A673 (cell line): ENCODE measurements at regions not wholly inside any gene's neighbourhood (a gene's known extent, or its start where the extent isn't known, plus 50 kb on each side); places are given as distances from the start of the nearest gene placed in this dataset.

Source experiments
- BruUV-seq: library from RNA; stranded (reverse); fragments of 400-500 nt; replicated peaks from 2 replicates; lab custom pipeline; 2021; lab: Mats Ljungman, UMichigan
- CTCF ChIA-PET: fragments of 300-600 bp; sonication (Branson Sonifier 250); formaldehyde crosslinking; loops from one replicate; lab custom pipeline; 2022; ENCODE audit warnings: antibody characterized with exemption; lab: Charles Lee
- POLR2A ChIA-PET: fragments of 300-600 bp; sonication (Branson Sonifier 250); formaldehyde crosslinking; loops from one replicate; lab custom pipeline; 2022; ENCODE audit warnings: antibody characterized with exemption; ENCODE audit not compliant: low non-redundant PET; lab: Charles Lee
- DNase-seq: peaks from one replicate; pipeline ENCODE4 v3.0.0-alpha.2; 2015; ENCODE audit warnings: low spot score
- H3K27ac ChIP-seq: fragments of 200-600 bp; sonication (generic); 2 replicates; pipeline ENCODE4 v1.5.1; 2016; ENCODE audit warnings: mixed run types, low read depth, mild to moderate bottlenecking, mixed read lengths, antibody characterized with exemption, low read length; ENCODE audit not compliant: poor library complexity, severe bottlenecking
- H3K27me3 ChIP-seq: fragments of 200-600 bp; sonication (generic); replicated peaks from 2 replicates; pipeline ENCODE4 v1.6.1; 2017; ENCODE audit warnings: mixed run types, low read depth, mild to moderate bottlenecking, mixed read lengths, antibody characterized with exemption, low read length; ENCODE audit not compliant: insufficient read depth, poor library complexity
- H3K36me3 ChIP-seq: fragments of 200-600 bp; sonication (generic); 2 replicates; pipeline ENCODE4 v1.6.1; 2016; ENCODE audit warnings: mixed run types, mild to moderate bottlenecking, mixed read lengths, antibody characterized with exemption, low read length; ENCODE audit not compliant: insufficient read depth, poor library complexity, severe bottlenecking
- H3K4me1 ChIP-seq: fragments of 200-600 bp; sonication (generic); 2 replicates; pipeline ENCODE4 v1.6.1; 2017; ENCODE audit warnings: mixed run types, mild to moderate bottlenecking, mixed read lengths, antibody characterized with exemption, low read length; ENCODE audit not compliant: insufficient read depth, poor library complexity, severe bottlenecking
- H3K4me3 ChIP-seq: fragments of 200-600 bp; sonication (generic); 2 replicates; pipeline ENCODE4 v1.5.1; 2016; ENCODE audit warnings: low read depth, mixed run types, mild to moderate bottlenecking, mixed read lengths, low read length; ENCODE audit not compliant: poor library complexity, severe bottlenecking
- H3K9me3 ChIP-seq: fragments of 200-600 bp; sonication (generic); 2 replicates; pipeline ENCODE4 v1.6.1; 2016; ENCODE audit warnings: mixed run types, low read depth, mild to moderate bottlenecking, mixed read lengths, antibody characterized with exemption, low read length; ENCODE audit not compliant: poor library complexity, severe bottlenecking
- CTCF ChIP-seq: fragments of 300-800, 200-600 bp; sonication (generic); conservative IDR thresholded peaks from 2 replicates; pipeline ENCODE4 v1.5.1; 2017; ENCODE audit warnings: low read depth, mild to moderate bottlenecking, antibody characterized with exemption, low read length, moderate library complexity, mixed read lengths
- EZH2 ChIP-seq: fragments of 200-600 bp; sonication (generic); IDR thresholded peaks from 2 replicates; pipeline ENCODE4 v1.6.1; 2017; ENCODE audit warnings: borderline replicate concordance, low read depth, mild to moderate bottlenecking, mixed read lengths, antibody characterized with exemption, low read length; ENCODE audit not compliant: poor library complexity, severe bottlenecking
- intact Hi-C: fragments of 100-400 bp; cut with micrococcal nuclease; formaldehyde crosslinking; loops from one replicate; pipeline ENCODE4 v1.10.0; 2022; ENCODE audit not compliant: unreplicated experiment

GRCh38 chr2:151042964-151043363 is 218.7 kb downstream of the RBM43 start:
- no TSS peak for BruUV-seq
- H3K36me3 ChIP-seq = no peaks in the 10 kb centered on the region
- H3K27ac ChIP-seq = no peak overlapping the region
- intact Hi-C loops = no loop called here
- ChIA-PET CTCF (no interaction called here), POLR2A (no interaction called here)
- no peaks in the 10 kb centered on the region for H3K27me3 ChIP-seq
- no peaks in the 10 kb centered on the region for H3K9me3 ChIP-seq
- TF ChIP-seq CTCF (no peak), EZH2 (no peak)
- H3K4me1 ChIP-seq = no peaks in the 10 kb centered on the region
- DNase-seq = no peak
- no peak overlapping the region for H3K4me3 ChIP-seq

GRCh38 chr2:151040039-151040438 is 221.6 kb downstream of the RBM43 start:
- H3K4me1 ChIP-seq = no peaks in the 10 kb centered on the region
- DNase-seq = no peak
- H3K36me3 ChIP-seq = no peaks in the 10 kb centered on the region
- no peaks in the 10 kb centered on the region for H3K27me3 ChIP-seq
- no peak overlapping the region for H3K4me3 ChIP-seq
- no peaks in the 10 kb centered on the region for H3K9me3 ChIP-seq
- no peak for TF ChIP-seq EZH2
- TF ChIP-seq CTCF = no peak
- no peak overlapping the region for H3K27ac ChIP-seq
- ChIA-PET POLR2A (no interaction called here), CTCF (no interaction called here)
- intact Hi-C loops = no loop called here
- no TSS peak for BruUV-seq

- no peaks in the 10 kb centered on the region for H3K36me3 ChIP-seq
- H3K9me3 ChIP-seq = no peaks in the 10 kb centered on the region
- TF ChIP-seq EZH2 = no peak
- TF ChIP-seq CTCF = no peak
- CTCF ChIA-PET = no interaction called here
- no peaks in the 10 kb centered on the region for H3K27me3 ChIP-seq
- no peak overlapping the region for H3K4me3 ChIP-seq
- H3K27ac ChIP-seq = no peak overlapping the region
- no peaks in the 10 kb centered on the region for H3K4me1 ChIP-seq
- no TSS peak for BruUV-seq
- POLR2A ChIA-PET = no interaction called here
- intact Hi-C loops = no loop called here
- DNase-seq = no peak
Measured at GRCh38 chr2:151038516-151038915, 223.1 kb downstream of the RBM43 start.
